Neural progenitor cell (in vitro differentiated cells): ENCODE measurements at regions not wholly inside any gene's neighbourhood (a gene's known extent, or its start where the extent isn't known, plus 50 kb on each side); places are given as distances from the start of the nearest gene placed in this dataset.

ENCODE experiments used
- DNase-seq: peaks from one replicate; pipeline ENCODE4 v3.0.0-alpha.2; 2016; ENCODE audit warnings: low spot score
- H2AFZ ChIP-seq: fragments of 200-600 bp; sonication (generic); replicated peaks from 2 replicates; pipeline ENCODE4 v1.6.1; 2016; ENCODE audit warnings: antibody characterized with exemption
- H3F3A ChIP-seq: fragments of 200-600 bp; sonication (generic); 2 replicates; pipeline ENCODE4 v1.6.1; 2016; ENCODE audit warnings: antibody characterized with exemption, low read depth
- H3K27ac ChIP-seq: fragments of 200-600 bp; sonication (generic); 2 replicates; pipeline ENCODE4 v1.5.1; 2016; ENCODE audit warnings: mild to moderate bottlenecking
- H3K27me3 ChIP-seq: fragments of 200-600 bp; sonication (generic); 2 replicates; pipeline ENCODE4 v1.6.1; 2016; ENCODE audit warnings: mild to moderate bottlenecking, moderate library complexity
- H3K36me3 ChIP-seq: fragments of 200-600 bp; sonication (generic); 2 replicates; pipeline ENCODE4 v1.5.1; 2016
- H3K4me1 ChIP-seq: fragments of 200-600 bp; sonication (generic); 2 replicates; pipeline ENCODE4 v1.6.1; 2016; ENCODE audit warnings: mixed run types
- H3K4me2 ChIP-seq: fragments of 200-600 bp; sonication (generic); 2 replicates; pipeline ENCODE4 v1.6.1; 2016
- H3K4me3 ChIP-seq: fragments of 200-600 bp; sonication (generic); 2 replicates; pipeline ENCODE4 v1.5.1; 2016
- H3K79me2 ChIP-seq: fragments of 200-600 bp; sonication (generic); 2 replicates; pipeline ENCODE4 v1.6.1; 2016; ENCODE audit warnings: low read depth
- H3K9ac ChIP-seq: fragments of 200-600 bp; sonication (generic); 2 replicates; pipeline ENCODE4 v1.6.1; 2016
- H3K9me3 ChIP-seq: fragments of 200-600 bp; sonication (generic); 2 replicates; pipeline ENCODE4 v1.5.1; 2016; ENCODE audit warnings: low read depth
- H4K20me1 ChIP-seq: fragments of 200-600 bp; sonication (generic); 2 replicates; pipeline ENCODE4 v1.6.1; 2016; ENCODE audit warnings: low read depth
- H3K27ac Mint-ChIP-seq: 3 replicates; pipeline ENCODE4 v1.8.0; 2021; ENCODE audit warnings: mixed read lengths
- H3K27me3 Mint-ChIP-seq: 2 replicates; pipeline ENCODE4 v1.8.0; 2022; ENCODE audit warnings: low read depth, mild to moderate bottlenecking, inconsistent platforms, moderate library complexity, mixed read lengths; ENCODE audit not compliant: insufficient read depth
- H3K36me3 Mint-ChIP-seq: 3 replicates; pipeline ENCODE4 v1.8.0; 2021; ENCODE audit warnings: mixed read lengths
- H3K4me1 Mint-ChIP-seq: 3 replicates; pipeline ENCODE4 v1.8.0; 2021; ENCODE audit warnings: mixed read lengths
- H3K4me3 Mint-ChIP-seq: 3 replicates; pipeline ENCODE4 v1.8.0; 2021; ENCODE audit warnings: mild to moderate bottlenecking, moderate library complexity, mixed read lengths
- H3K9me3 Mint-ChIP-seq: 3 replicates; pipeline ENCODE4 v1.8.0; 2020; ENCODE audit warnings: mixed read lengths
- EZH2 ChIP-seq: fragments of 200-600 bp; sonication (generic); IDR thresholded peaks from 2 replicates; pipeline ENCODE4 v1.6.1; 2017; ENCODE audit warnings: antibody characterized with exemption, mild to moderate bottlenecking, moderate library complexity
- EZH2phosphoT487 ChIP-seq: fragments of 200-600 bp; sonication (generic); IDR thresholded peaks from 2 replicates; pipeline ENCODE4 v1.6.1; 2017; ENCODE audit warnings: antibody characterized with exemption
- TF ChIP-seq, protein P1 (sequence below): fragments of 200-600 bp; sonication (generic); IDR thresholded peaks from 2 replicates; pipeline ENCODE4 v1.5.1; 2017; ENCODE audit warnings: antibody characterized with exemption, mild to moderate bottlenecking

DNA sequence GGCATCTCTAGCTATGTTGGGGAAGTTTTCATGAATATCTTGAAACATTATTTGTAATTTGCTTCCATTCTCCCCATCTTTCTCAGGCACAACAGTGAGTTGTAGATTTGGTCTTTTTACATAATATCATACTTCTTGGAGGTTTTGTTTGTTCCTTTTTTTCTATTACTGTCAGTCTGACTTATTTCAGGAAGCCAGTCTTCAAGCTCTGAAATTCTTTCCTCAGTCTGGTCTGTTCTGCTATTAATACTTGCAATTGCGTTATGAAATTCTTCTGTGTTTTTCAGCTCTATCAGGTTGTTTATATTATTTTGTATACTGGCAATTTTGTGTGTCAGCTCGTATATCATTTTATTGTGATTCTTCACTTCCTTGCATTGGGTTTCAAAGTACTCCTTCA is 424.6 kb upstream of the PTBP2 start:
- TF ChIP-seq EZH2phosphoT487 (no peak), EZH2 (no peak)
- TF ChIP-seq, protein P1, sequence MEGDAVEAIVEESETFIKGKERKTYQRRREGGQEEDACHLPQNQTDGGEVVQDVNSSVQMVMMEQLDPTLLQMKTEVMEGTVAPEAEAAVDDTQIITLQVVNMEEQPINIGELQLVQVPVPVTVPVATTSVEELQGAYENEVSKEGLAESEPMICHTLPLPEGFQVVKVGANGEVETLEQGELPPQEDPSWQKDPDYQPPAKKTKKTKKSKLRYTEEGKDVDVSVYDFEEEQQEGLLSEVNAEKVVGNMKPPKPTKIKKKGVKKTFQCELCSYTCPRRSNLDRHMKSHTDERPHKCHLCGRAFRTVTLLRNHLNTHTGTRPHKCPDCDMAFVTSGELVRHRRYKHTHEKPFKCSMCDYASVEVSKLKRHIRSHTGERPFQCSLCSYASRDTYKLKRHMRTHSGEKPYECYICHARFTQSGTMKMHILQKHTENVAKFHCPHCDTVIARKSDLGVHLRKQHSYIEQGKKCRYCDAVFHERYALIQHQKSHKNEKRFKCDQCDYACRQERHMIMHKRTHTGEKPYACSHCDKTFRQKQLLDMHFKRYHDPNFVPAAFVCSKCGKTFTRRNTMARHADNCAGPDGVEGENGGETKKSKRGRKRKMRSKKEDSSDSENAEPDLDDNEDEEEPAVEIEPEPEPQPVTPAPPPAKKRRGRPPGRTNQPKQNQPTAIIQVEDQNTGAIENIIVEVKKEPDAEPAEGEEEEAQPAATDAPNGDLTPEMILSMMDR, result no peak
- Mint-ChIP-seq H3K36me3 (no peaks in the 10 kb centered on the region), H3K27ac (no peak overlapping the region), H3K4me3 (no peak overlapping the region), H3K4me1 (no peaks in the 10 kb centered on the region), H3K27me3 (peaks cover 3% of the 10 kb centered on the region), H3K9me3 (no peaks in the 10 kb centered on the region)
- Histone ChIP-seq H3K4me3 (no peak overlapping the region), H3K27ac (no peak overlapping the region), H3K79me2 (no peaks in the 10 kb centered on the region), H4K20me1 (no peaks in the 10 kb centered on the region), H3F3A (no peaks in the 10 kb centered on the region), H3K27me3 (no peaks in the 10 kb centered on the region), H3K9me3 (no peaks in the 10 kb centered on the region), H3K9ac (no peak overlapping the region), H3K36me3 (no peaks in the 10 kb centered on the region), H3K4me1 (no peaks in the 10 kb centered on the region), H2AFZ (no peak overlapping the region), H3K4me2 (no peak overlapping the region)
- DNase-seq, result no peak

DNA sequence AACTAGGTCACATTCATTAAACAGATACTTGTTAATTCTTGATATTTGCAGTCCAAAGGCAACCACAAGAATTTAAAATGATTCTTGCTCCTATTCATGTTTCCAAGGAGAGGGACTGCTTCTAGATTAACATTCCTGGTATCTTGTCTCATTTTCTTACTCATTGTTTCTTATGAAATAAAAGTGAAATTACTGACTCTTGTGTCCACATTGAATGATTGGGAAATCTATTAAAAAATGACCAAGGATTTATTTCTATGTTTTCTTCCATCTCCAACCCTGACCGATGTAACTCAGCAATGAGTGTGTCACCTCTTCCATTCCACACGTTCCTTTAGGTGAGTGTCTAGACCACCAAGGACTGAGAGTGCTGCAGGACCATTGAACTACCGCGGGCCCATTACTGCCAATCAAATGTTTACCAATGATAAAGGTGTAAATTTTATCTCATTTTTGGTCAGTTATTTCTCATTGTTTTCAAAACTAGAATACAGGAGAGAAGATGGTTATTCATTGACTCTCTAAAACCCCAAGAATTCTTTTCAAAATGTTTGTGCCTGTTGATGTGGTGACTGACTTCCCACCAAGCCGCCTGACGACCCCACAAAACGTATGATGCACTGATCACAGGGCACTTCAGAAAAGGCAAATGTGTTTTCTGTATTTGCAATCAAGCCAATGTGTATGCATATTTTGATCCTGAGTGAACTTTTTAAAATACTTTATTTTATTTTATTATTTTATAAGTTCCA is 414.6 kb upstream of the PTBP2 start:
- H3K27ac Mint-ChIP-seq, result no peak overlapping the region
- Histone ChIP-seq H3K36me3 (no peaks in the 10 kb centered on the region), H3F3A (no peaks in the 10 kb centered on the region), H3K27ac (no peak overlapping the region), H3K27me3 (no peaks in the 10 kb centered on the region), H3K9me3 (no peaks in the 10 kb centered on the region), H3K9ac (no peak overlapping the region), H3K4me2 (no peak overlapping the region), H4K20me1 (no peaks in the 10 kb centered on the region), H2AFZ (no peak overlapping the region), H3K4me1 (no peaks in the 10 kb centered on the region), H3K4me3 (no peak overlapping the region), H3K79me2 (no peaks in the 10 kb centered on the region)
- no peaks in the 10 kb centered on the region for H3K36me3 Mint-ChIP-seq
- H3K27me3 Mint-ChIP-seq, result no peaks in the 10 kb centered on the region
- TF ChIP-seq EZH2 (no peak), EZH2phosphoT487 (no peak)
- TF ChIP-seq, protein P1, result no peak
- H3K4me3 Mint-ChIP-seq, result no peak overlapping the region
- H3K9me3 Mint-ChIP-seq, result no peaks in the 10 kb centered on the region
- no peaks in the 10 kb centered on the region for H3K4me1 Mint-ChIP-seq
- DNase-seq, result no peak

DNA sequence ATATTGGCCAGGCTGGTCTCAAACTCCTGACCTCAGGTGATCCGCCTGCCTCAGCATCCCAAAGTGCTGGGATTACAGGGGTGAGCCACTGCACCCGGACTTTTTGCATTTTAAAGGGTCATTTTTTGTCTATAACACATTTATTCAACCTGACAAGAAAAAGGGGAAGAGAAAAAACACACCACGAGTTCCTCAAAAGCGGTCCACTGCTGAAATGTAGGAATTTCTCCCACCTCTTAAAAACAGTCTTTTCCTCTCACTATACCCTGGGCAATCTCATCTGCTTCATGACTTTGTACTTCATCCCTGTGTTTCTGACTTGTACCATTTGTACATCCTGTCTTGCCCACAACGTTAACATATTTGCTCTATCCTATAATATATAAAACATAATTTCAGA is 413.3 kb upstream of the PTBP2 start:
- no peak for TF ChIP-seq EZH2phosphoT487
- no peak for TF ChIP-seq EZH2
- TF ChIP-seq, protein P1, result no peak
- Mint-ChIP-seq H3K36me3 (no peaks in the 10 kb centered on the region), H3K9me3 (peaks cover 2% of the 10 kb centered on the region), H3K4me1 (no peaks in the 10 kb centered on the region), H3K27me3 (no peaks in the 10 kb centered on the region), H3K27ac (no peak overlapping the region), H3K4me3 (no peak overlapping the region)
- Histone ChIP-seq H3F3A (no peaks in the 10 kb centered on the region), H2AFZ (no peak overlapping the region), H3K9ac (no peak overlapping the region), H3K9me3 (no peaks in the 10 kb centered on the region), H3K27ac (no peak overlapping the region), H4K20me1 (no peaks in the 10 kb centered on the region), H3K36me3 (no peaks in the 10 kb centered on the region), H3K4me2 (no peak overlapping the region), H3K4me1 (no peaks in the 10 kb centered on the region), H3K4me3 (no peak overlapping the region), H3K27me3 (no peaks in the 10 kb centered on the region), H3K79me2 (no peaks in the 10 kb centered on the region)
- no peak for DNase-seq
